Hypothalamus (tissue), 51 donors: ENCODE measurements at regions not wholly inside any gene's neighbourhood (a gene's known extent, or its start where the extent isn't known, plus 50 kb on each side); places are given as distances from the start of the nearest gene placed in this dataset.
"Not testable (repeated sequence)": the region's sequence is repeated elsewhere in the genome, so short reads cannot be mapped to it uniquely, and the experiment has no call there.

Source experiments
- DNase-seq, 51 donors: peaks; one replicate each; lab custom pipeline; 2025; lab: John Stamatoyannopoulos, UW

GRCh38 chr9:25284365-25284764 lies 393.9 kb downstream of the TUSC1 start:
- no peak for DNase-seq

DNA sequence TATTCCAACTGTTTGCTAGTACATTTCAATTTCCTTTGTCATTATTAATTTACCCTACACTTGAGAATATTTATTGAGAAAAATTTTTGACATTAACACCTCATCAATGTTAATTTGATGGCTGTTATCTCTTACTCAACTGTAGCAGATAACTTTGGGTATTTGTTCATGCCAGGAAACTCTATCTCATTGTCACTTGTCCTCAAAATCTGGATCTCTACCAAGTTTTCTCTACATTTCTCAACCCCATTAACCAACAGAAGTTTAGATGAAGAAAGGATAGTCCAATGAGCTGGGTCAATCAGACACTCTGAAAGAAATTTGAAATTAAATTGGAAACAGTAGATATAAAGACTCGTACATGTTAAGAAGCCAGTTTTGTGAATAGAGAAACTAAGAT lies 395.3 kb downstream of the TUSC1 start:
- DNase-seq = no peak

DNA sequence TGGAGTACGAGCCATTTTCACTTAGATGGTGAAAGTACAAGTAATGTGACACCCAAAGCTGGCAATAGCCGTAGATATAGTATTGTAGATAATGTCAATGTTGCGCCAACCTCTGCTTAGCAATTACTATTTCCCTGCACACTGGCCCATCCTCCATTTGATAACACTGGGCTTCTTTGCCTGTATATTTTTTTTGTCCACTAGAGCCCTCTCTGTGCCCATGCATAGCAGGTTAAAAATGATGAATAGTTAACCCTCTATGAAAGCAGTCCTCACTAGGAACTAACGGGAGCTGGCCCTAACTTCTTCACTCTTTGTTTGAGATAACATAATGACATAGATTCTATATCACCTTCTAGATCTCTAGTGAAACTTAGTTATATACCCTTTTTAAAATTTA lies 416.8 kb downstream of the TUSC1 start:
- no peak for DNase-seq

GRCh38 chr9:25260046-25260445 lies 418.2 kb downstream of the TUSC1 start:
- no peak for DNase-seq

- no peak for DNase-seq
These were observed 423.0 kb downstream of the TUSC1 start for GRCh38 chr9:25255216-25255615.

GRCh38 chr9:25254051-25254450 lies 424.2 kb downstream of the TUSC1 start:
- DNase-seq = no peak

DNA sequence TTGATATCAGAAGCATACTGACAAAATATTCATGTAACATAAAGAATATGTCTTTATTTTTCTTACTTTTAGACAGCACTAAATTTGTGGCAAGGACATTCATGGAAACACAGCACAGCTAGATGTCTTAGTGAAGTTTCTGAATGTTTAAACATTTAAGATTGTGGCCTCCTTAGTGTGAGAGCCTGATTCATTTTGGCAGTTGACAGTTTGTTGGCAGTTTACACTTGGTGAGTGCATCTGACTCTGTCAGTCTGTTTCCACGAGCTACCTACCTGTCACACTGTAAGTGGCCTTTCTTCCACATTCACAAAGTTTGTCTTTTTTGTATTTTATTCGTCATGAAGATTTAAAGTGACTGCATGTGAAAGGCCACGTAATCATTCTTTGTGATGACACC lies 436.8 kb downstream of the TUSC1 start:
- DNase-seq = no peak

GRCh38 chr9:25226901-25227686 lies 451.1 kb downstream of the TUSC1 start:
- no peak for DNase-seq

DNA sequence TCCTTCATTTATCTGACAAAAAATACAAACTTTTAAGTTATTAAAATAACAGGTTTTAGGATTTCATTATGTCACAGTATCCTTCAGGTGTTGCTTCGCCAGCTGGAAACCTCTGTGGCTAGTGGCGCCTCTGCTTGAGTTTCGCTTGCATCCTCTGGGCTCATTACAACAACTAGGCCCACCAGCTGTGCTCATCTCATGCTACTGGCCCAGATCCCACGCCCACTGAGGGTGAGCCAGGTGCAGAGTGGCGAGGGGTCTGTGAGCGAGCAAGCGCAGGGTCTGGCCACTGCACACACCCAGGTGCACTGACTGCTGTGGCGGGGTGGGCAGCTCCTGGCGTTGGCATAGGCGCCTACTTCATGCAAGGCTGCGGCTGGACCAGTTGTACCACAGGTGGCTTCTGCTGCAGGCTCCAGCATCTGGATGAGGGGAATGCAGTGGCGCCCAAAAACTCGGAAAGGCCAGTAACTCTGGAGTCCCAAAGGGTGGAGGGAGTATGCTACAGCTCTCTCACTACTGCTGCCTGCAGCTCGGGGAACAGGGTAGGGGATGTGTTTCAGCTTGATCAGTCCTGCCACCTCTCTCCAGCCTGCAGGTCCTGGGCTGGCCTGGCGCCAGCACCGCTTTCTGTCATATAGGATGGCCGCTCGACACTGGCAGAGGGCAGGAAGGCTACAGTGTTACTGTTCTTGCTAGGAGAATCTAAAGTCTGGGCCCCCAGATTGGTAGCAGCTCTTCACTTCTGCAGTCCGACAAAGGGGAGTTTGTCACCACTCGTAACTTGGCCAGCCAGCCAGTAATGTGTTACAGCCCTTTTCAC lies 452.1 kb downstream of the TUSC1 start:
- DNase-seq = no peak

DNA sequence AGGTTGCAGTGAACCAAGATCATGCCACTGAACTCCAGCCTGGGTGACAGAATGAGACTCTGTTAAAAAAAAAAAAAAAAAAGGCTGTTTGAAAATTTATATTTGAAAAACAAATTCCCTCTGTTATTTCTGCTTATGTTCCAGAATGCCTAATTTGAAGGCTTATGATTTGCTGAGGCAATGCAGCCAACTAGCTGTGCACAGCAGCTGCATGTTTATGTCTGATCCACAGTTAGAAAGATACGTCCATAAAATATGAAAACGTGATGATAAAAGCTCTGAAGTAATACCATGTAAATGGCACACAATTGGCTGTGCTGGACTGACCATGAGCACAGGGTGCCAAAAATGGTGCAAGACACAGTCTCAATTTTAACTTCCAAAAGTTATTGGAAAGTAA lies 453.2 kb downstream of the TUSC1 start:
- no peak for DNase-seq

GRCh38 chr9:25224309-25224708 lies 453.9 kb downstream of the TUSC1 start:
- DNase-seq = no peak

GRCh38 chr9:25212361-25212760 lies 465.9 kb downstream of the TUSC1 start:
- no peak for DNase-seq

DNA sequence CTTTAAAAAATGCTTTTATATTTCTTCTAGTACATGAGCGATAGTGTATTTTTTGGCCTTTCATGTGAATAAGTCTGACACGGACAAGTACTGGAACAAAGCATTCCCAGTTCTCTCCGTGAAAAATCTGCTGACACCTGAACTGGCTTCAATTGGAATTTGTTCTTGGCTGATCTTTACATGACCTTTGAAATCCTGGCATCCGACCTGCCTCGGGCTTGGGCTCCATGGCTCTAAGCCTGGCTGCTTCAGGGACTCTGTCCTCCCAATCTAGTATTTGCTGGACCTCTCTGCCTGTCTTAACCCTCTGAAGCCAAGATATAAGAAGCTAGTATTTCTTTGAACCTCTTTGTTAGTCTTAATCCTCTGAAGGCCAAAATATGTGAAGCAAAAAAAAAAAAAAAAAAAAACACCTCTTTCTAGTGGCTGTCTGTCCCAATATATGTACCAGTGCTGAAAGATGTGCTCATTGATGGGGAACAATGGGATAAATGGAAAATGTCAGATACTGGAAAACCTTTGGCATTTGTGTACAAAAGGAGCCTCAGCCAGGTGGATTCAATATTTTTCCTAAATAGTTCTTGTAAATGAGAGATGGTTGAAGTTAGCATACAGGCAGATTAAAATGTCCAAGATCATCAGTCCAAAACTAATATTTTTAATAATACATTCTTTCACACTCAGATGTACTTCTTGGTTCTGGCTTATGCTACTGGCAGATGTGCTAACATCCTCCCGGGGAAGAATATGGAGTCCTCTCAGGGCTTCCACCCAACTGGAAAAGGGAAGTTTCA lies 470.6 kb downstream of the TUSC1 start:
- DNase-seq = no peak

- DNase-seq = no peak
These were observed 472.2 kb downstream of the TUSC1 start for GRCh38 chr9:25206027-25206426.

DNA sequence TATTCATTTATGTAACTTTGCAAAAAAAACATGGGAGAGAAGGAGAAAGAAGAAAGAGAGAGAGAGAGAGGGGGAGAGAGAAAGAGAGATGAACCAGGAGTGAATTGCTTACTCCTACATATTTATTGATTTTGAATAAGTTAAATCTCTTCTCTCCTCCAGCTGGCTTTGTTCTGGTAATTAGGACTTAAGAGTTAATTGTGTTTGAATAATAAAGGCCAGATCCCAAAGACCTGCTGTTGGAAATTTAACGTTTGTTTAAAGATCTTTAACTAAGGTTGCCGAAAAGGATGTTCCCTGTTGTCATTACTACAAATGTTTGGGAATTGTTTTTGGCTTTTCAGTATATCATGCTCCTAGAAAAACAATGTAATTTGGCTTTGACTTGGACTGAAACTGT lies 473.0 kb downstream of the TUSC1 start:
- no peak for DNase-seq

GRCh38 chr9:25177858-25178257 lies 500.4 kb downstream of the TUSC1 start:
- DNase-seq = no peak

GRCh38 chr9:25129537-25129936 lies 548.7 kb downstream of the TUSC1 start:
- DNase-seq = no peak

DNA sequence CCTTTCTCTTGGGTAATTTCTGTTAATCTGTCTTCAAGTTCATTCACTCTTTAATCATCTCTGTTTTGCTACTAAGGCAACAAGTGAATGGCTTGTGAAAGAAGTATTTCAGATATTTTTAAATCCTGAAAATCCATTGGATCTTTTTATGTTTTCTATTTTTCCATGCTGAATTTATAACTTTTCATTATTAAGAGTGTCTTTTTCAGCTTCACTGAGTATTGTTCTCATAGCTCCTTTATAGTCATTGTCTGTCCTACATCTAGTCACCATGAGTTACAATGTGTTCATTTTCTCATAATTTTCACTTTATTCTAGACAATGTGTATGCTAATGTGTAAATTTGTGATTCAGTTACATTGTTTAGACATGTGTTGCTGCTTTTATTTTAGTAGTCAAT lies 556.4 kb downstream of the TUSC1 start:
- DNase-seq = no peak

GRCh38 chr9:25119041-25119440 lies 559.2 kb downstream of the TUSC1 start:
- DNase-seq = no peak

- DNase-seq = no peak
These were observed 560.5 kb downstream of the TUSC1 start for GRCh38 chr9:25117791-25118190.

GRCh38 chr9:25102204-25102603 lies 556.5 kb upstream of the IZUMO3 start:
- not testable (repeated sequence) for DNase-seq
